H1 (cell line): ENCODE measurements at regions not wholly inside any gene's neighbourhood (a gene's known extent, or its start where the extent isn't known, plus 50 kb on each side); places are given as distances from the start of the nearest gene placed in this dataset.
"Not testable (repeated sequence)": the region's sequence is repeated elsewhere in the genome, so short reads cannot be mapped to it uniquely, and the experiment has no call there.

Experiments
- CTCF ChIA-PET: fragments of 300-600 bp; sonication (Branson Sonifier 250); formaldehyde crosslinking; loops from one replicate; lab custom pipeline; 2021; ENCODE audit not compliant: partially characterized antibody; lab: Charles Lee
- POLR2A ChIA-PET: fragments of 300-600 bp; sonication (Branson Sonifier 250); formaldehyde crosslinking; loops from one replicate; lab custom pipeline; 2021; ENCODE audit warnings: inconsistent platforms; ENCODE audit not compliant: partially characterized antibody; lab: Charles Lee
- DNase-seq, 2 experiments: peaks; one replicate each; pipeline versions ENCODE4 v3.0.0 to v3.0.0-alpha.2; 2010 to 2022; ENCODE audit warnings: low spot score in 2 of 2, low read depth in 1 of 2, mixed read lengths in 1 of 2
- FAIRE-seq: peaks from 2 replicates; lab custom pipeline; 2011; peaks lifted over from hg19 to GRCh38; lab: Jason Lieb, UNC
- H2AFZ ChIP-seq: 2 replicates; pipeline ENCODE4 v1.8.1; 2012; ENCODE audit warnings: low read length, inconsistent platforms
- H2AK5ac ChIP-seq: 2 replicates; pipeline ENCODE4 v1.6.1; 2013; ENCODE audit warnings: low read depth, low read length
- H2BK120ac ChIP-seq: replicated peaks from 2 replicates; pipeline ENCODE3; 2013; ENCODE audit warnings: low read depth, low read length, inconsistent platforms
- H2BK12ac ChIP-seq: 2 replicates; pipeline ENCODE4 v1.6.1; 2013; ENCODE audit warnings: low read depth, low read length
- H2BK15ac ChIP-seq: 2 replicates; pipeline ENCODE4 v1.6.1; 2013; ENCODE audit warnings: low read length
- H2BK20ac ChIP-seq: 2 replicates; pipeline ENCODE4 v1.6.1; 2013; ENCODE audit warnings: low read length
- H2BK5ac ChIP-seq: 2 replicates; pipeline ENCODE4 v1.6.1; 2013; ENCODE audit warnings: low read depth, low read length
- H3K14ac ChIP-seq: 2 replicates; pipeline ENCODE4 v1.6.1; 2013; ENCODE audit warnings: inconsistent platforms; ENCODE audit not compliant: insufficient read length
- H3K18ac ChIP-seq: 2 replicates; pipeline ENCODE4 v1.6.1; 2013; ENCODE audit warnings: low read length; ENCODE audit errors: extremely low read depth
- H3K23ac ChIP-seq: 2 replicates; pipeline ENCODE4 v1.6.1; 2013; ENCODE audit warnings: inconsistent platforms; ENCODE audit not compliant: insufficient read length
- H3K23me2 ChIP-seq: 2 replicates; pipeline ENCODE4 v1.6.1; 2013; ENCODE audit warnings: low read depth, low read length
- H3K27ac ChIP-seq: 2 replicates; pipeline ENCODE4 v1.6.1; 2011; ENCODE audit warnings: low read depth, low read length, inconsistent platforms
- H3K27me3 ChIP-seq, 4 experiments: replicated peaks in 1 of 4; 1 replicate in 1 of 4; 2 replicates in 3 of 4; pipeline versions ENCODE4 v1.6.1 to v1.8.1; 2011 to 2013; ENCODE audit warnings: low read length in 3 of 4, mild to moderate bottlenecking in 3 of 4, inconsistent platforms in 2 of 4, mixed read lengths in 2 of 4, moderate library complexity in 1 of 4; ENCODE audit not compliant: control insufficient read depth in 3 of 4, insufficient read depth in 3 of 4; ENCODE audit errors: extremely low read depth in 1 of 4
- H3K36me3 ChIP-seq, 4 experiments: 2 replicates each; pipeline versions ENCODE4 v1.6.1 to v1.8.1; 2011 to 2013; ENCODE audit warnings: mild to moderate bottlenecking in 4 of 4, low read length in 3 of 4, moderate library complexity in 2 of 4, control low read depth in 1 of 4, inconsistent platforms in 1 of 4; ENCODE audit not compliant: insufficient read depth in 4 of 4, control insufficient read depth in 2 of 4
- H3K4ac ChIP-seq: replicated peaks from 2 replicates; pipeline ENCODE3; 2013; ENCODE audit warnings: low read length, low read depth, mixed read lengths, inconsistent platforms; ENCODE audit not compliant: insufficient read length
- H3K4me1 ChIP-seq, 4 experiments: replicated peaks in 1 of 4; 1 replicate in 1 of 4; 2 replicates in 3 of 4; pipeline versions ENCODE4 v1.6.1 to v1.8.1; 2011 to 2013; ENCODE audit warnings: low read length in 3 of 4, inconsistent platforms in 2 of 4, mixed read lengths in 1 of 4; ENCODE audit not compliant: insufficient read depth in 4 of 4, control insufficient read depth in 3 of 4
- H3K4me2 ChIP-seq, 2 experiments: 2 replicates each; pipeline versions ENCODE4 v1.6.1 to v1.8.1; 2011 to 2013; ENCODE audit warnings: low read depth in 2 of 2, low read length in 2 of 2, control low read depth in 1 of 2, inconsistent platforms in 1 of 2, mild to moderate bottlenecking in 1 of 2; ENCODE audit not compliant: insufficient read depth in 1 of 2
- H3K4me3 ChIP-seq, 4 experiments: fragments of 200-600, 300-600 bp in 1 of 4; sonication (generic), shearing (Covaris generic), sonication (Bioruptor Twin) in 1 of 4; 2 replicates each; pipeline versions ENCODE4 v1.5.1 to v1.8.1; 2011 to 2016; ENCODE audit warnings: low read length in 4 of 4, low read depth in 3 of 4, control low read depth in 2 of 4, inconsistent platforms in 2 of 4, mild to moderate bottlenecking in 2 of 4, mixed read lengths in 1 of 4, moderate library complexity in 1 of 4; ENCODE audit not compliant: insufficient read depth in 2 of 4; ENCODE audit errors: extremely low read depth in 1 of 4
- H3K56ac ChIP-seq: replicated peaks from 2 replicates; pipeline ENCODE3; 2013; ENCODE audit warnings: low read depth, mild to moderate bottlenecking, mixed read lengths, low read length, inconsistent platforms; ENCODE audit not compliant: insufficient read length
- H3K79me1 ChIP-seq: 2 replicates; pipeline ENCODE4 v1.6.1; 2013; ENCODE audit warnings: low read depth, low read length, control low read depth
- H3K79me2 ChIP-seq, 2 experiments: 2 replicates each; pipeline versions ENCODE4 v1.6.1 to v1.8.1; 2012 to 2013; ENCODE audit warnings: low read length in 2 of 2, mild to moderate bottlenecking in 2 of 2, inconsistent platforms in 1 of 2; ENCODE audit not compliant: insufficient read depth in 2 of 2, control insufficient read depth in 1 of 2
- H3K9ac ChIP-seq, 4 experiments: replicated peaks in 1 of 4; 1 replicate in 1 of 4; 2 replicates in 3 of 4; pipeline versions ENCODE4 v1.6.1 to v1.8.1; 2011 to 2013; ENCODE audit warnings: low read depth in 3 of 4, low read length in 3 of 4, control low read depth in 2 of 4, mild to moderate bottlenecking in 2 of 4, moderate library complexity in 2 of 4, inconsistent platforms in 1 of 4; ENCODE audit errors: extremely low read depth in 1 of 4
- H3K9me3 ChIP-seq, 2 experiments: 2 replicates each; pipeline versions ENCODE4 v1.6.1 to v1.8.1; 2012 to 2013; ENCODE audit warnings: mild to moderate bottlenecking in 2 of 2, moderate library complexity in 2 of 2, control low read depth in 1 of 2, inconsistent platforms in 1 of 2, low read depth in 1 of 2, low read length in 1 of 2, mixed read lengths in 1 of 2; ENCODE audit not compliant: insufficient read depth in 2 of 2
- H4K20me1 ChIP-seq, 2 experiments: replicated peaks in 1 of 2; 2 replicates each; pipeline versions ENCODE3 to v1.8.1; 2011 to 2013; ENCODE audit warnings: inconsistent platforms in 2 of 2, low read length in 2 of 2, mild to moderate bottlenecking in 1 of 2; ENCODE audit not compliant: insufficient read depth in 2 of 2, control insufficient read depth in 1 of 2
- H4K5ac ChIP-seq: 2 replicates; pipeline ENCODE4 v1.6.1; 2013; ENCODE audit warnings: low read length, low read depth, mixed read lengths, inconsistent platforms; ENCODE audit not compliant: insufficient read length
- H4K8ac ChIP-seq: 2 replicates; pipeline ENCODE4 v1.8.0; 2013; ENCODE audit warnings: mild to moderate bottlenecking, moderate library complexity, low read length, inconsistent platforms; ENCODE audit not compliant: insufficient read depth; ENCODE audit errors: extremely low read depth
- H4K91ac ChIP-seq: replicated peaks from 2 replicates; pipeline ENCODE3; 2013; ENCODE audit warnings: low read length, mixed read lengths, inconsistent platforms; ENCODE audit not compliant: insufficient read length
- WGBS, 2 experiments: shearing (Covaris generic) in 1 of 2; methylation state at CpG; one replicate each; pipeline versions ENCODE4 v1.1.6 to v1.1.7; 2013 to 2015; ENCODE audit warnings: low lambda C conversion rate in 2 of 2, mixed read lengths in 2 of 2, inconsistent platforms in 1 of 2, low coverage in 1 of 2, missing lambda C conversion rate in 1 of 2; ENCODE audit not compliant: insufficient replicate concordance in 2 of 2, insufficient coverage in 1 of 2, insufficient read length in 1 of 2; ENCODE audit errors: extremely low coverage in 1 of 2, missing lambda C conversion rate in 1 of 2; 5-methylcytosine and 5-hydroxymethylcytosine counted together

DNA sequence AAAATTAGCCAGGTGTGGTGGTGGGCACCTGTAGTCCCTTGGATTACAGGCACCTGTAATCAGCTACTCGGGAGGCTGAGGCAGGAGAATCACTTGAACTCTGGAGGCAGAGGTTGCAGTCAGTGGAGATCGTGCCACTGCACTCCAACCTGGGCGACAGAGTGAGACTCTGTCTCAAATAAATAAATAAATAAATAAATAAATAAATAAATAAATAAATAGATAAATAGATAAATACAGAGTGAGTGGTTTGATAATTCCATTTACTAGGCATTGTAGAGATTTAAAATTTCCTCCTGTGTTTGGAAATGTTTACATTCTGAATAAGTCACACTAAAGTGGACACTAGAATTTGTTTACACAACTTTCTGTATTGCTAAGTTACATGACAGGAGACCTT is 504.4 kb upstream of the SEL1L start:
- H2BK5ac ChIP-seq, H4K20me1 ChIP-seq, H3K4me3 ChIP-seq, H3K9me3 ChIP-seq, H2BK12ac ChIP-seq, H3K36me3 ChIP-seq, H2BK20ac ChIP-seq, H3K79me1 ChIP-seq, H4K8ac ChIP-seq, H4K91ac ChIP-seq, H3K27ac ChIP-seq, H3K9ac ChIP-seq, H3K23ac ChIP-seq, H2AFZ ChIP-seq, H2BK120ac ChIP-seq, H3K4me1 ChIP-seq, H4K5ac ChIP-seq, H3K27me3 ChIP-seq, H3K56ac ChIP-seq, H3K23me2 ChIP-seq, H3K18ac ChIP-seq, H3K79me2 ChIP-seq, H2AK5ac ChIP-seq, POLR2A ChIA-PET, H3K14ac ChIP-seq, DNase-seq, FAIRE-seq, H3K4me2 ChIP-seq, H3K4ac ChIP-seq, H2BK15ac ChIP-seq: not testable (repeated sequence)
- CTCF ChIA-PET, result interaction anchor here (1.3 to 2.6 kb wide), 2 partner anchors 14 to 31 kb away, joined by 3 to 5 read pairs; no protein-coding TSS in a partner anchor
- WGBS, 2 experiments, result 86% methylated on average over 3 of the region's 3 CpGs; no CpG with 5 or more reads in 1 of the 2 experiments
